ENCODE measurements at regions not wholly inside any gene's neighbourhood (a gene's known extent, or its start where the extent isn't known, plus 50 kb on each side); places are given as distances from the start of the nearest gene placed in this dataset.
"Not testable (repeated sequence)": the region's sequence is repeated elsewhere in the genome, so short reads cannot be mapped to it uniquely, and the experiment has no call there.

GRCh38 chr1:194858811-194859480, 1672.5 kb upstream of the B3GALT2 start:
- not testable (repeated sequence) for DNase-seq

GRCh38 chr1:194857413-194857812, 1671.0 kb upstream of the B3GALT2 start:
- no peak for DNase-seq

- DNase-seq: no peak
These were observed 1662.4 kb upstream of the B3GALT2 start for GRCh38 chr1:194848846-194849245.

- DNase-seq: no peak
These were observed 1660.1 kb upstream of the B3GALT2 start for GRCh38 chr1:194846488-194846887.

GRCh38 chr1:194843077-194843476, 1656.7 kb upstream of the B3GALT2 start:
- DNase-seq: no peak

- DNase-seq: no peak
These were observed 1646.7 kb upstream of the B3GALT2 start for GRCh38 chr1:194833111-194833510.

GRCh38 chr1:194831595-194831994, 1645.2 kb upstream of the B3GALT2 start:
- DNase-seq: not testable (repeated sequence)

GRCh38 chr1:194830387-194830786, 1644.0 kb upstream of the B3GALT2 start:
- no peak for DNase-seq

- no peak for DNase-seq
These were observed 1643.1 kb upstream of the B3GALT2 start for GRCh38 chr1:194829492-194829891.

- DNase-seq: no peak
These were observed 1639.0 kb upstream of the B3GALT2 start for GRCh38 chr1:194825382-194825781.

- no peak for DNase-seq
These were observed 1634.7 kb upstream of the B3GALT2 start for GRCh38 chr1:194821091-194821490.

- no peak for DNase-seq
These were observed 1632.3 kb upstream of the B3GALT2 start for GRCh38 chr1:194818674-194819073.

GRCh38 chr1:194816859-194817258, 1630.4 kb upstream of the B3GALT2 start:
- DNase-seq: no peak

- no peak for DNase-seq
These were observed 1626.7 kb upstream of the B3GALT2 start for GRCh38 chr1:194813096-194813495.

GRCh38 chr1:194809665-194810064, 1623.3 kb upstream of the B3GALT2 start:
- DNase-seq: no peak

GRCh38 chr1:194809215-194809614, 1622.8 kb upstream of the B3GALT2 start:
- no peak for DNase-seq

- DNase-seq: no peak
These were observed 1621.3 kb upstream of the B3GALT2 start for GRCh38 chr1:194807530-194808220.

GRCh38 chr1:194802572-194802971, 1616.2 kb upstream of the B3GALT2 start:
- no peak for DNase-seq

GRCh38 chr1:194795917-194796593, 1609.6 kb upstream of the B3GALT2 start:
- no peak for DNase-seq

- DNase-seq: no peak
These were observed 1600.6 kb upstream of the B3GALT2 start for GRCh38 chr1:194787001-194787400.

GRCh38 chr1:194786027-194786426, 1599.6 kb upstream of the B3GALT2 start:
- DNase-seq: no peak

- DNase-seq: no peak
These were observed 1590.2 kb upstream of the B3GALT2 start for GRCh38 chr1:194776657-194777056.

- DNase-seq: no peak
These were observed 1588.1 kb upstream of the B3GALT2 start for GRCh38 chr1:194774535-194774934.
